ENCODE measurements at regions not wholly inside any gene's neighbourhood (a gene's known extent, or its start where the extent isn't known, plus 50 kb on each side); places are given as distances from the start of the nearest gene placed in this dataset.
"Not testable (repeated sequence)": the region's sequence is repeated elsewhere in the genome, so short reads cannot be mapped to it uniquely, and the experiment has no call there.

DNA sequence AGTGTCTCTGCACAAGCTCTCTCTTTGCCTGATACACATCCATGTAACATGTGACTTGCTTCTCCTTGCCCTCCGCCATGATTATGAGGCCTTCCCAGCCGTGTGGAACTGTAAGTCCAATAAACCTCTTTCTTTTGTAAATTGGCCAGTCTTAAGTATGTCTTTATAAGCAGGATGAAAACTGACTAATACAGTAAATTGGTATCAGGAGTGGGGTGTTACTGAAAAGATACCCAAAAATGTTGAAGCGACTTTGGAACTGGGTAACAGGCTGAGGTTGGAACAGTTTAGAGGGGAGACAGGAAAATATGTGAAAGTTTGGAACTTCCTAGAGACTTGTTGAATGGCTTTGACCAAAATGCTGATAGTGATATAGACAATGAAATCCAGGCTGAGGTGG, 346.9 kb downstream of the ZNF248 start:
- TF ChIP-seq POLR2A (IDR thresholded peaks at IDR 0.05): not testable (repeated sequence)
- TF ChIP-seq, protein P1, sequence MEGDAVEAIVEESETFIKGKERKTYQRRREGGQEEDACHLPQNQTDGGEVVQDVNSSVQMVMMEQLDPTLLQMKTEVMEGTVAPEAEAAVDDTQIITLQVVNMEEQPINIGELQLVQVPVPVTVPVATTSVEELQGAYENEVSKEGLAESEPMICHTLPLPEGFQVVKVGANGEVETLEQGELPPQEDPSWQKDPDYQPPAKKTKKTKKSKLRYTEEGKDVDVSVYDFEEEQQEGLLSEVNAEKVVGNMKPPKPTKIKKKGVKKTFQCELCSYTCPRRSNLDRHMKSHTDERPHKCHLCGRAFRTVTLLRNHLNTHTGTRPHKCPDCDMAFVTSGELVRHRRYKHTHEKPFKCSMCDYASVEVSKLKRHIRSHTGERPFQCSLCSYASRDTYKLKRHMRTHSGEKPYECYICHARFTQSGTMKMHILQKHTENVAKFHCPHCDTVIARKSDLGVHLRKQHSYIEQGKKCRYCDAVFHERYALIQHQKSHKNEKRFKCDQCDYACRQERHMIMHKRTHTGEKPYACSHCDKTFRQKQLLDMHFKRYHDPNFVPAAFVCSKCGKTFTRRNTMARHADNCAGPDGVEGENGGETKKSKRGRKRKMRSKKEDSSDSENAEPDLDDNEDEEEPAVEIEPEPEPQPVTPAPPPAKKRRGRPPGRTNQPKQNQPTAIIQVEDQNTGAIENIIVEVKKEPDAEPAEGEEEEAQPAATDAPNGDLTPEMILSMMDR (IDR thresholded peaks at IDR 0.05): not testable (repeated sequence)
